Stimulated activated CD8-positive, alpha-beta memory T cell treated with anti-CD3 and anti-CD28 coated beads, Interleukin-12 subunit alpha, Interleukin-12 subunit beta, amount 100 ng/mL, for 24 hours (primary cell): ENCODE measurements at regions not wholly inside any gene's neighbourhood (a gene's known extent, or its start where the extent isn't known, plus 50 kb on each side); places are given as distances from the start of the nearest gene placed in this dataset.

Experiments used
- DNase-seq: peaks from one replicate; pipeline ENCODE4 v3.0.0-alpha.2; 2020; ENCODE audit errors: extremely low read depth

DNA sequence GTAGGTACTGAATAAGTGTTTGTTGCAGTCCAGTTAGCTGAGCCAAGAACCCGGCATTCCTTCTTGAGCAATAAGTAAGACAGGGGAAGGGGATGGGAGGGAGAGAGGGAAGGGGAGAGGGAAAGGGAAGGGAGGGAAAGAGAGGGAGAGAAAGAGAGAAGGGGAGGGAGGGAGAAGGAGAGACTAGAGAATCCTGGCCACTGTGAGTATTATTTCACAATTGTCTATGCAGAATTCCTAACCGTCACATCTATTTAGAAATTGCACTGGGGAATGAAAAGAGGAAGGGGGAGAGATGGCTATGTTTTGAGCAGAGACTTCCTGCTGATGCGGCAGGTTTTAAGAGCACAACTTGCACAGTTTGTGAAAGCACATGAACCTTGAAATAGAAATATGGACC lies 251.4 kb upstream of the ZMIZ1 start:
- DNase-seq, result no peak

DNA sequence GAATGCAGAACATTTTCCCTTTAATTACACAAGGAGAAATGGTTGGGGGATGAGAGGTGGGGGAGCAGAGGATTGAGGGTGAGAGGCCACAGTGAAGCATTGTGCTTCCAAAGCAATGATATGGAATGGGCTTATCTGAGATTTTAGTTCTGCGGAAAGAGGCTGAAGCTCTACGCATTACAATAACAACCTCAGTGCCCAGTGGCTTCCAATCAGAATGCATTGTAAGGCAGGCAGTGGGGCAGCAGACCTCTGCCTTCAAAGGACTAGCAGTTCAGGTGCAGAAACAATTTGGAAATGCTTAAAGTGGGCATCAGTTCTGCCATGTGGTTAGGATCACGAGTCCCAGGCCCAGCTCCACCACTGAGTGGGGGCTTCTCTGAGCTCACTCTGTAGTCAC lies 251.0 kb upstream of the ZMIZ1 start:
- no peak for DNase-seq

DNA sequence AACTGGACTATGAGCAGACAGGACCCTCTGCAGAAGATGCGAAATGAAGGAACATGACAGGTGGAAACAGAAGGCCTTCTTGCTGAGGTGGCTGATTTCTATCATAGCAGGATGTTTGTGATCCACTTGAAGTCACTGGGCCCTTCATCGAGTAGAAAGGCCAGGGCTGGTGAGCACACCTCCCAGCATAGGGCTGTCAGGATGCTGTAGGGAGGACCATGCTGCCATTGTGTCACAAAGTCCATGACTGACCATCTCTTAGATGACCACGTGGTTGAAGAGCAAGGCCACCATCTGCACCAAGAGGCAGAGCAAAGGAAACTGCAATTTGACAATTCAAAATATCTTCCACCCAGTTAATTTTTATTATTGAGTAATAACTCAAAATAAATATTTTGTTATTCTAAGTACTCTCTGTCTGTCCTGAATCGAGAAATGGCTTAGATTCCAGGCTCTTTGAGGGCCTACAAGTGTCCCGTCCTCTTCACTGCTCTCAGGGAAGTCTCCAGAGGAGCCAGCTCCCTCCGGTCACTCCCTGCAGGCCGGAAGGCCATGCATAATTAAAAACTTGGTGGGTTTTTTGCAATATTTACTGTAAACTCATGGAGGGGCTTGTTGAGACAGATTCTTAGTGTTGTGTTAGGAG lies 249.3 kb upstream of the ZMIZ1 start:
- no peak for DNase-seq

DNA sequence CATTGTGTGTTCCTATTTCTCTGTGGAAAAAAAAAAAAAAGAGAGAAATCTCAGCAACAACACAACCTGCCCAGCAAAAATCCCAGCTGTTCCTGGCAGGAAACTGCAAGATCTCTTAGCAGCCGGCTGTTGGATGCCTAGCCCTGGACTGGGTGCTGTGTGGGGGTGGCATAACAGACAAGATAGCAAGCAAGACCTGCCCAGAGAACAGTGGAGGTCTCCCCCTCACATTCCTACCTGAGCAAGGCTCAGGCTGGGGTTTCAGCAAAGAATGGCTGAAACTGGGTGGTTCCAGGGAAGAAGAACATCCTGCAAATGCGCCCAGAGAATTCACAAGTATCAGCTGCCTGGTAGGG lies 248.8 kb upstream of the ZMIZ1 start:
- no peak for DNase-seq

DNA sequence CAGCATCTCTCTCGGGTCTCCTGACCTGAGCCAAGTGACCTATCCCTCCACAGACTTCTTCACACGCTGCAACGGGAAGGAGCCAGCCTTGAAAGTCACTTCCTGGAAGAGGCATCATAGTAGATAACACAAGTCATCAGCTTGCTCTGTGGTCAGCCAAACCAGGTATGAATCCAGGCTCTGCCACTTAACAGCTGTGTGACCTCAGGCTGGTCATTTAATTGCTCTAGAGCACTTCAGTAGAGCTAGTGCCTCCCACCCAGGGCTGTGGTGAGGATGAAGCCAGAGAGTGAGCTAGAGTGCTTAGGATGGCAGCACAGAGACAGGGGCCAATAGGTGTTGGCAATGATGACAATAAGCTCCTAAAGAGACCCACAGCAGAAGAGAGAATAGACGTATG lies 247.7 kb upstream of the ZMIZ1 start:
- no peak for DNase-seq

DNA sequence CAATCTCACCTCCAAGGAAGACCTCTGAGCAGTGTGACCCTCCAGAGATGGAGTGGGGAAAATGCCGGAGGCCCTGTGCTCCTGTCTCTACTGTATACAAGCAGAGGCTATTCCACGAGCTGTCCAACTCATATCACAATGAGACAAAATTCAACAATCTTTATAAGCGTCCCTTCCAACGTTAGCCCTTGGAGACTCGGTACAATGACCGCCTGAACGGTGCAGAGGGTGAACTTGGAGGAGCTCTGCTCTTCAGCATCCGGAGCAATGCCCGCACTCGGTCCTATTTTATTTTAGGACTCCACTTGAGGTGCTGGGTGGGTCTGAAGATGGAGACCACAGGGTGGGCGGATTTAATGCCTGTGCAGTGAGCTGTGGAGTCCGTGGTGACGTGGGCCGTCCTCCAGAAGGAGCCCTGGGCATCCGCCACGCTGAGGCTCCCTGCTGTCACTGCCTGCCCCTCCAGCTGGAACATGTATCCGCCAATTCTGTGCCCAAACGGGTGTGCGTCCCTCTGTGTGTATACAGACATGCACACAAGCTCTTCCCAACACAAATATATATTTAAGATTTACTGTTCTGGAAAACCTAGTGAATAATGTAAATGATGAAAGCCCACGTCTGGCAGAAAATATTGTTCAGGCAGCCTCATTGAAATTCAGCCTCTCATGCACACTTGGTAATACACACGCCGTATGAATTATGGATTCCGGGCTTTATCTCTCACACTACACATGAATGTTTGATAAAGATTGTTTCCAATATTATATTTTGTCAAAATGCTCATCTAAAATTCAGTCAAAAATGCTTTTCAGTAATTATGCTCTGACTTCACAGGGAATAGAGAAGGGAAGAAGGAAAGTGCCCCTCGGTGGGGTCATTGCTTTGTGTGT lies 239.9 kb upstream of the ZMIZ1 start:
- no peak for DNase-seq

DNA sequence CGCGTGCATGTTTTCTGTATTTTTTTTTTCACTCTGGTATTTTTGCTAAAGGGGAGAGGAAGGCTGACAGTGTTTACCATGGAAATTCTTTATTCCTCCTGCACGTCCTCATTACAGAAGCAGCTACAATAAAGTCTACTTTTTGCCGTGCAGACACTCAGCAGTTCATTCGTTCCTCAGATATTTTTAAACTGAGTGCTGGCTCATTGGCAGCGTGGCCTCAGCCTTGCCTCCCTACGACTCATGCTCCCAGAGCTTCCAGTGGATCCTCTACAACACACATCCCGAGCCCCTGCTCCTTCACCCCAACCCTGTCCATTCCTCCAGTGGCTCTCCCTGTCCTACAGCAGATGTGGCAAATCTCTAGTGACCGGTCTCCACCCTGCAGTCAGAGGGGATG lies 239.2 kb upstream of the ZMIZ1 start:
- DNase-seq, result no peak

DNA sequence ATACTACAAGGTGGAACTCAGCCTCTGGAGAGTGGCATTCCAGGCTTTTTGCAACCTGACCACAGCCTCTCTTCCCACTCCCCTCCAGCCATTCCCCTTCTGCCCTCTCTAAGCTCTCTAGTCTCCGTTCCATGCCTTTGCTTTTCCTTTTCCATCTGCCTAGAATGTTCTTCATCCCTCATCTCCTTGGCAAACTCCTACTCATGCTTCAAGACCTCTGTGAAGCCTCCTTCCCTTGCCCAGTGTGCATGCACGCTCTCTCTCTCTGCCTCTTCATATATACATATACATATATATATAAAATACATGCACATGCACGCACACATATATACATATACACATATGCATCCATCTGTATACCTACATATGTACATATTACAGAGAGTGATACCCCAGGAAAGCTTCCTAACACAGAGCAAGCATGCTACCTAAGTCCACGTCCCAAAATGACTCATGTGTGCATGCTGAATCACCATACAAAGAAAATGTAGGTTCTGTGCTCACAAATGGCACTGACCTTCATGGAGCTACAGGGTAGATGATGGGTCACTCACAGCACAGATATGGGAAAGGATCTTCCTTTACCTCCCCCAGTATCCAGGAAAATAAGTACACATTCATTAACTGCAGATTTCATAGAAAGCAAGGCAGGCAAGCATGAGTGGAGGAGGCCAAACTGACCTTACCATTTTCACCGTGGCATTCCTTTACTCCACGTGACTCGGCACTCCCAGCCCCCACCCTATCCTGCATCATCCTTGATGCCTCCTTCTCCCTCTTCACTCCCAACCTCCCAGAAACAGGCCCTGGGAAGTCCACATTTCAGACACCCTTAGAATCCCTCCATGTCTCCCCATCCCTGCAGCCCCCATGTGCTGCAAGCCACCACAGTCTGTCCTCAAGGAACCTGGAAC lies 238.4 kb upstream of the ZMIZ1 start:
- no peak for DNase-seq

DNA sequence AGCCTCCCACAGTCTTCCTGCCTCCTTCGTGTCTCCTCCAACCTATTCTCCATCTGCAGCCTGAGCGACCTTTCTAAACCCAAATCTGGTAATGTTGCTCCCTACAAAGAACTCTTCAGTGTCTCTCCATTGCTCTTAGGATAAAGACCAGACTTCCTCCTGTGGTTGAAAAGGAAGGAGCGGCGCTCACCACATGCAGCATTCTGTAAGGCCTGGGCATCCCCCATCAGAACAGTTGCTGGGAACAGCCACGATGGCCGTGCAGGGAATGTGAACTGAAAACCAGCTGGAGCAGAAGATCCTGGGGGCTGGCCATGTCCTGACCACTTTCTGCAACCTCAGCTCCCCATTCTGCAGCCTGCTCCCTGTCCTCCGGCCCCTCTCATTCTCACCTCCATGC lies 237.8 kb upstream of the ZMIZ1 start:
- DNase-seq, result no peak

DNA sequence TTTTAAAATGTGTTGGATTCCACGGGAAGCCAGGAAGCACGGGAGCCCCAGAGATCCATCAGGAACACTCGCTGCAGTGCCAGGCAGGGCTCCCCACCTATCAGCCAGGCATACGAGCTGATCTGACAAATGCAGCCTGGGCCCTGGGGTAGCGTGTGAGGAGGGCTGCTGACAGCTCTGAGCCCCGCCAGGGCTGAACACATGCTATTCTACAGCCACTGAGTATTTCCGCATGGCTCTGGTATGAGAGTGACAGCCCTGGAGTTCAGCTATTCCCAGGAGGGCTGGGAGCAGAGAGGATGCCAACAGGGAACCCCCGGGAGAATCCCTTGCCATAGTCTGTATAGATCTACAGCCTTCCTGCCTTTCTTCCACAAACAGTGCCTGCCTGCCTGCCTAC lies 237.3 kb upstream of the ZMIZ1 start:
- no peak for DNase-seq

DNA sequence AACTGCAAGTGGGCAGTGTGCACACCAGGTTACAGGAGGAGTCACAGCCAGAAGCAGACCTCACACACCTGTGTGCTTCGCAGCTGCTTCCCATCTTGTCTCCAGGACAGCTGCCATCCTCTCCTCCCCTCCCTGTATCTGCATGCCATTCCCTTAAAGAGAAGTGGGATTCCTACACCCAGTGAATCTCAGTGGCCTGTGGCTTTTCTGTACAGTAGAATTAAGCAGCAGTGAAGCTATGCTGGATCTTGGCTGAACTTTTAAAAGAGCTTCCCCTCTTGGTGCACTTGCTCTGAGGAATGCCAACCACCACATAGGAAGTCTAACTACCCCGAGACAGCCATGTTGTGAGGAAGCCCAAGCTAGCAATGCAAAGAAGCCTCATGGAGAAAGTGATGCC lies 236.5 kb upstream of the ZMIZ1 start:
- no peak for DNase-seq

DNA sequence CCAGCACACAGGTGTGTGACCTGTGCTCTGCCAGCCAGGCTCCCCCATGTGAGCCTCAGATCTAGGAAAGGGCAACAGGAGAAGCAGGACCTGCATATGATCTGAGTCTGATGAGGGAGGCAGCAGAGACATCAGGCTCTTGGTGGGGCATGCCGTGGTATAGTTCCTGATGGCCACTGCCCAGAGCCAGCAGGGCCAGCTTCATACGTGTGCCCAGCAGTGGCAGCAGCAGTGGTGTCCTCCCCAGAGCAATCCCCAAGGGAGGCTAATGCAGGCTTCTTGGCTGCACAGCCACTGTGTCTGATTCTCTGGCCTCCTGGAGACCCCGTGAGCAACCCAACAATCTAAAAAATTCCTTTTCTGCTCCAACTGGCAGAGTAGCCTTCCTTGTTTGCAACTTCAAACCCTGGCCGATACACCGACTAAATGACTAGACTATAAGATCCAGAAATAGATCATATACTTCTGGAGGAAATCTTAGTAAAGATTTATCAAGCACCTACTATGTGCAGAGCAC lies 230.6 kb upstream of the ZMIZ1 start:
- no peak for DNase-seq

DNA sequence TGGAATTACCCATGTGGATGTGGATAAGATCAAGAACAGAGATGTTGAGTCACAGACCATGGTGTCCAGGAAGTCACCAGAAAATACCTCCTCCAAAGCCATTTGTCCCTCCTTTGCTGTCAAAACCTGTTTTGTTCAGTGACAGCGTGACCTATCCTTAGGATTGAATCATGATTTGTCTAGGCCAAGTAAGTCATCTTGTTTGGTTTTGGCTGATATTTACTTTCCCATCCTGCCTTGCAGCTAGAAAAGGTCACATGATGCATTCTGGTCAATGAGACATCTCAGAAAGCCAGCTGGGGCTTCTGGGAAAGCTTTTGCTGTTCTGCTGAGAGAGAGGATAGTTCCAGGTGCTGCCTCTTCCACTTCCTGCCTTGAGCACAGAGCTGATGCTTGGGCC lies 225.3 kb upstream of the ZMIZ1 start:
- DNase-seq, result no peak

DNA sequence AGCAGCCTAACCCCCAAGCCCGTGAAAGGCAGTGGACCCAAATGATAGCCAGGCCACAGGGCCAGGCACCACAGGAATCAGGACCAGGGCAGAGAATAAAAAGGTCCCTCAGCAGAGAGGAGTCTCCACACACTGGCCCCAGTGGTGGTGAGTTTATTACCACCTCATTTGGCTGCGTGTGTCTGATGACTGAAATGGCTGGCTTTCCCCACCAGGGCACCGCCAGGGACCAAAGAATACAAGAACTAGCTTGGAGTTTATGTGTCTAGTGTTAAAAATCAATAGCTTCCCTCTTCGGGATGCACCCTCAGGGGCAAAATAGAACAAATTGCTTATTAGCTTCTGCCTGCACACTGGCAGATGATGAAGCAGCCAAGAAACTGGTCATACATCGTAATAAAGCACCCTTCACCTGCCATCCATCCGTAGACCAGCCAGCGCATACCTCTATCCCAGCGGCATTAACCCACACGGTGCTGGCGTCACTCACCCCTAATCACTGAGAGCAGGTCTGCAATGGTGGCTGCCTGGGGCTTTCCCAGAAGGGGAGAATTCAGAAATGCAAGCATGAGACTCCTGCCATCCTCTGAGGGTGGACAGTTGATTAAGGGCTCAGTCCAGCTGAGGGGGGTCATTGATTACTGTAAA lies 223.7 kb upstream of the ZMIZ1 start:
- DNase-seq, result no peak

DNA sequence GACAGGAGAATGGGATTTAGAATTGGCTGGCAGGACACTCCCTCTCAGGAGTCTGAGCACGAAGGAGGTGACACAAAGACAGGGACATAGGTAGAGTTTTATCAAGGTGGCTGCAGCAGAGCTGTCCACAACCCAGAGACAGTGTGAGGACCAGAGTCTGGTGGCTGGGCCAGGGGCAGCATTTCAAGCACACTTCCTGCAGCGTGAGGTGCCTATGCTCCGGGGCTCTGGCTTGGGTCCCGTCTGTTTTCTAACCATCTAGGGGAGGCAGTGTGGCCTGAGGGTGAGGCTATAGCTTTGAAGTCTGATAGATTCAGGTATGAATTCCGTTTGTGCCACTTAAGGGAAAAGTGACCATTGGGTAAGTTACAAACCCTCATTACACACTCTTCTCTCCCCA lies 222.7 kb upstream of the ZMIZ1 start:
- DNase-seq, result no peak

DNA sequence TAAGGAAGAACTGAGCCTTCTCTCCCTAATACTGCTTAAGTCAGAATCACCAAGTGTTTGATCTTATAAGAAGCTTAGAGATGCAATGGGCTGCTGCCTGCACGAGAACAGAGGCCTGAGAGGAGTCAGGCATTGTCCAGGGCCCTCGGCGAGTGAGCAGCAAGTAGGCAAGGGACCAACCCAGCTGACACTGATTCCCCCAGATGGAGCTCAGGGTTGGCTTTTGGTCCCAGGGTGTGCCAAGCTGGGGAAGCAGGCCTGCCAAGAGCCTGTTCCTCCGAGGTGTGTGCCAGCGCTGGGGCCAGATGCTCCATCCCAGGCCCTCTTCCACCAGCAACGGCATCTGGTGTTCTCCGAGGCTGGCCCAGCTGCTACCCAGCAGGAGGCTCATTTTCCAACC lies 222.0 kb upstream of the ZMIZ1 start:
- DNase-seq, result no peak

DNA sequence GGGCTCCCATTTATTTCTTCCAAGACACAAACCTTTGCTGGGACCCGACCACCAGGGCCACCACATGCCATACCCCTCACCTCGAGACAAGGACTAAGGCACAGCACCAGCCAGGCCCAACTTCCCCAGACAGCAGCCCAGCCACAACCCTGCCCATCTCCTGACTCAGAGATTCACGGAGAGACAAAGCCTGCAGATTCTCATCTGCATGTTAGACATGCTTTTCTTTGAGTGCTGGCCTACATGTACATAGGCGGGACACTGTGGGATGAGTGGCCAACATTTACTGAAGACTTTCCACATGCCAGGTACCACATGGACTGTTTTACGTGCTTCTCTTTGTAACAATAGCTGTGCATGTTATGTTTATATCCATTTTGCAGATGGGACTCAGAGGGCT lies 221.3 kb upstream of the ZMIZ1 start:
- DNase-seq, result no peak

DNA sequence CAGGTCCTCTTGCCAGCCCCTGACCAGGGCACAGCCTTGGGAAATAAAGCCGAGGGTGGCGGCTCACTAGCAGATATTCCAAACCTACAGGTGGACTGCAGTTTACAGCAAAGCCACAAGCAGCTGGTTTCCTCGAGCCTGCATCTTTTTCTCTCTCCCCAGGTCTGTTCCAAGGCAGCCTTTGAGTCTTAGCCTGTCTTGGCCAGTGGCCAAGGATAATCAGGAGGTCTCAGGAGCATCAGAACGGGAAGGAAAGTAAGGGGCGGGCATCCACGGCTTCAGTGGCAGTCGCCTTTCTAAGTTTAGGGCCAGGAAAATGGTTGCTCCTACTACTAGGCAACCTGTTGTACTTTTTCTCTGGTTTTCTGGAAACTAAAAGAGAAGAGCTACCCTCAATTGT lies 219.7 kb upstream of the ZMIZ1 start:
- DNase-seq, result no peak

DNA sequence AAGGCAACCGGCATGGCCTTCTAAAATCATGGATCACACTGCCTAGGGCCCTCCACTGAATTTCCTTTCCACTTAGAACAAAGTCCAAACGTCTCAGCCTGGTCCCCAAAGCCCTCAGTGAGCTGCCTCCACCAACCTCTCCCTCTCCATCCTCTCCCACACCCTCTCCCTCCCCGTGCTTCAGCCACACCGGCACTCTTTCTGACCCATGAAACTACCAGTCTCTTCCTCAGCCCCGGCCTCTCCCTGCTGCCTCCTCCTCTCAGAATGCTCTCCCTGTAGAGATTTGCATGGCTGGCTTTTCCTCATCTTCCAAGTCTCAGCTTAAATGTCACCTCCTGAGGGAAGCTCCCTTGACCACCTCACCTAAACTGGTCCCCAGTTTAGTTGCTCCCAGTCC lies 219.0 kb upstream of the ZMIZ1 start:
- no peak for DNase-seq

DNA sequence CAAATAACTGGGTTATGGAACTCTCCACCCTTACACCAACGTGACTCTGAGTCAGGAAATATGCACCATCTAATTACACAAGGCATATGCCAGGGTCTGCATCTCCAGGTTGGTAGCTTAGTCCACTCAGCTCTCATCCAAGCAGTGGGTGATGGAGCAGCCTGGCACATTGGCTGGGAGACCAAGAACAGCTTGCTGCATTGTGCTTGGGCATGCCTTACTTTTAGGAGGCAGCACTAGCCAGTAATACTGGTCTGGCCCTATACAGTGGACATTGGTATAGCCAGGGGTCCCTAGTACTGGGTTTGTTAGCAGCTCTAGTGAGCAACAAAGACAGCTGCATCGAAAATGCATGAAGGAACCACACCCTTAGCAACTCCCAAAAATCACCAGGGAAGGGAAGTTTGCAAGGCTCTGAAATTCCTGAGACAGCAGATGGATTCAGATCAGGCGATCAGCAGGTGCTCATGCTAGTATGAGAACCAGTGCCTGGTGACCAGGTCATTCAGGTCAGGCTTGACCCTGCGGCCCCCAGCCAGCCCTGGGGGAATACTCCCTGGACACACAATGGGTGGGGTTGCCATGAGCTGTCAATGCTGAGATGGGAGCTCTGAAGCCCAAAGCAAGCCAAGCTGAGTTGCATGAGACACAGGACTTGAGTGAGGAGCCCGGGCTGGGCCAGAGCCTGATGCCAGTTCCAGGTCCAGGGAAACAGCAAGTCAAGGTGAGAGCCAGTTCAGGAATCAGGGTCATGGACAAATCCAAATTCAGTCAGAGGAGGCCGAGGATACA lies 217.9 kb upstream of the ZMIZ1 start:
- no peak for DNase-seq

DNA sequence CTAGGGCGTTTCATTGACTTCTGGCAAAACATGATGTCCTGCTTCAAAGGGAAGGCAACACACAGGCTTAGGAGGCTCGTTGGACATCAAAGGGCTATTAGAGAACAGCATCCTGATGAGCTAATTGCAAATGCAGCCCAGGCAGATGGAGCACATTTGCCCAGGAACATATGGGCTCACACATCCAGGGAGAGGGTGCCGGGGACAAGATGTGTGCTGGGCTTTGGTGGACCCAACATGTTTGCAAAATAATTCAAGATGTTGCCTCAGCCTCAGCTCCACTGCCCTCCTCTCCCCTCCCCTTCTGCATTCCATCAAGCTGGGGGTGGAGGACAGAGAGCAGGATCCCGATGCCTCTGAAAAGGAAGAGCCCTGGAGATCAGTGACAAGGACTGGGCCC lies 217.1 kb upstream of the ZMIZ1 start:
- no peak for DNase-seq
